ENCODE measurements at regions not wholly inside any gene's neighbourhood (a gene's known extent, or its start where the extent isn't known, plus 50 kb on each side); places are given as distances from the start of the nearest gene placed in this dataset.

GRCh38 chr1:88088481-88088880, 595.6 kb upstream of the PKN2 start (continued):
- no peak for TF ChIP-seq CUX1 (IDR thresholded peaks at IDR 0.05; ENCODE audit: insufficient replicate concordance, low read depth, low read length)
- TF ChIP-seq DPF2 (IDR thresholded peaks at IDR 0.05) = no peak
- TF ChIP-seq BCLAF1 (IDR thresholded peaks at IDR 0.05) = no peak
- no peak for TF ChIP-seq CREB1 (IDR thresholded peaks at IDR 0.05; ENCODE audit: low read depth)
- no peak for TF ChIP-seq SP1 (IDR thresholded peaks at IDR 0.05; ENCODE audit: low read depth, low read length)
- TF ChIP-seq PAX5 (IDR thresholded peaks at IDR 0.05; ENCODE audit: borderline replicate concordance, low read depth, low read length) = no peak
- no peak for TF ChIP-seq STAT1 (conservative IDR thresholded peaks at IDR 0.05)

All from GM12878 (cell line).